ENCODE measurements at regions not wholly inside any gene's neighbourhood (a gene's known extent, or its start where the extent isn't known, plus 50 kb on each side); places are given as distances from the start of the nearest gene placed in this dataset.

DNA sequence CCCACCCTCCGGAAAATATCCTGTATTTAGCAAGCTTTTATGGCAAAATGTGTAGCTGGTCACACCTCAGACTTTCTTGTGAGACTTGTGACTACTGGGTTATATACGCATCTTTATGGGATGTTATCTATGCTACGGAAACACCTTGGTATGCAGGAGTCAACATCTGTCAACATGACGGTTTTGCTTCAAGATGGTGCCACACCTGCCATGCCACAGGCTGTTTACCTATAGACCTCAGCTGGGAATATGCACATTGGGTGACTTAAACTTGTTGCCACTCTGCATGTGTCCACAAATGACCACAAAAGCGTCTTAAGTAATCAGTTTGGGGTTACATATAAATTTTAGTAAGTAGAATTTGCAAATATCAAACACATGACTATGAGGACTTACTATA is 192.3 kb upstream of the ATP6AP2 start:
- TF ChIP-seq, protein P1, sequence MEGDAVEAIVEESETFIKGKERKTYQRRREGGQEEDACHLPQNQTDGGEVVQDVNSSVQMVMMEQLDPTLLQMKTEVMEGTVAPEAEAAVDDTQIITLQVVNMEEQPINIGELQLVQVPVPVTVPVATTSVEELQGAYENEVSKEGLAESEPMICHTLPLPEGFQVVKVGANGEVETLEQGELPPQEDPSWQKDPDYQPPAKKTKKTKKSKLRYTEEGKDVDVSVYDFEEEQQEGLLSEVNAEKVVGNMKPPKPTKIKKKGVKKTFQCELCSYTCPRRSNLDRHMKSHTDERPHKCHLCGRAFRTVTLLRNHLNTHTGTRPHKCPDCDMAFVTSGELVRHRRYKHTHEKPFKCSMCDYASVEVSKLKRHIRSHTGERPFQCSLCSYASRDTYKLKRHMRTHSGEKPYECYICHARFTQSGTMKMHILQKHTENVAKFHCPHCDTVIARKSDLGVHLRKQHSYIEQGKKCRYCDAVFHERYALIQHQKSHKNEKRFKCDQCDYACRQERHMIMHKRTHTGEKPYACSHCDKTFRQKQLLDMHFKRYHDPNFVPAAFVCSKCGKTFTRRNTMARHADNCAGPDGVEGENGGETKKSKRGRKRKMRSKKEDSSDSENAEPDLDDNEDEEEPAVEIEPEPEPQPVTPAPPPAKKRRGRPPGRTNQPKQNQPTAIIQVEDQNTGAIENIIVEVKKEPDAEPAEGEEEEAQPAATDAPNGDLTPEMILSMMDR (IDR thresholded peaks at IDR 0.05), result no peak
- TF ChIP-seq POLR2A (IDR thresholded peaks at IDR 0.05; ENCODE audit: low read depth), result no peak

Data from esophagus muscularis mucosa (tissue), 3 donors.